NCI-H2196 treated with DMSO at 0.1 percent for 48 hours (cell line): ENCODE measurements at regions not wholly inside any gene's neighbourhood (a gene's known extent, or its start where the extent isn't known, plus 50 kb on each side); places are given as distances from the start of the nearest gene placed in this dataset.
"Not testable (repeated sequence)": the region's sequence is repeated elsewhere in the genome, so short reads cannot be mapped to it uniquely, and the experiment has no call there.

Experiments used
- DNase-seq: peaks from one replicate; lab custom pipeline; 2025; ENCODE audit not compliant: unreplicated experiment; lab: John Stamatoyannopoulos, UW

DNA sequence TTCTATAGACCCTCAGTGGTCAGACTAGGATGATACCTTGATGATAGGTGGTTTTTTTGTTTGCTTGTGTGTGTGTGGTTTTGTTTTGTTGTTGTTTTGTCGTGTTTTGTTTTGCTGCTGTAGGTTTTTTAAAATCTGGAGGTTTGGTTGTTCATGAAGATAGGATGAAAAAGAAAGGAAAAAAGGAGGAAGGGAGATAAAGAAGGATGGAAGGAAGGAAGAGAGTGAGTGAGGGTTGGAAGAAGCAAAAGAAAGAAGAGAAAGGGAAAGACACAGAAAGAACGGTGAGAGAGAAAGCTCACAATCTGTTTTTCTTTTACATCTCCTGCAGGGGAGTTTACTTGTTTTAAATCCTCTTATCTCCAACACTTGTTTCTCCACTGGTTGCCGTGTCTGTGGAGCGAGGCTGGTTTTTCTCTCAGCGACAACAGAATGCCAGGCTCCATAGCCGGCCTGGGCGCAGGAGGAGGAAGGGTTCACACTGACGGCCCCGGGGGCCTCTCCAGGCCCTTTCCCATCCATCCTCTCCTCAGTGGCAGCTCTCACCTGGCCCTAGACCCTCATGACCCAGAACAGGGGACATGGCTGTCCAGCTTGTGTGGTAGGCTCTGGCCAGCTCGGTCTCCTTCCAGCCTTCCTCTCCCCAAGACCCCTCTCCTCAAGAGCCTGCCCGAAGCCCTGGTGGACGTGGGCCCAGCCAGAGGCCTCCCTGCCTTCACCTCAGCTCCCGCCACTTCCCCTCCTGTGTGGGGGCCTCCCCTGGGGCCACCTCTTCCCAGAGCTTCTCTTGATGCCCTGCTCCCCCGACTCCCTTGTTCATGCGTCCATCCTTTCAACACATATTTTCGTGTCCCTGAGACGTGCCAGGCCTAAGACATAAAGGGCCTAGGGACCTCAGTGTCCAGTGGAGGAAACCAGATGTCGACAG is 168.4 kb downstream of the VEGFA start:
- DNase-seq, result no peak

DNA sequence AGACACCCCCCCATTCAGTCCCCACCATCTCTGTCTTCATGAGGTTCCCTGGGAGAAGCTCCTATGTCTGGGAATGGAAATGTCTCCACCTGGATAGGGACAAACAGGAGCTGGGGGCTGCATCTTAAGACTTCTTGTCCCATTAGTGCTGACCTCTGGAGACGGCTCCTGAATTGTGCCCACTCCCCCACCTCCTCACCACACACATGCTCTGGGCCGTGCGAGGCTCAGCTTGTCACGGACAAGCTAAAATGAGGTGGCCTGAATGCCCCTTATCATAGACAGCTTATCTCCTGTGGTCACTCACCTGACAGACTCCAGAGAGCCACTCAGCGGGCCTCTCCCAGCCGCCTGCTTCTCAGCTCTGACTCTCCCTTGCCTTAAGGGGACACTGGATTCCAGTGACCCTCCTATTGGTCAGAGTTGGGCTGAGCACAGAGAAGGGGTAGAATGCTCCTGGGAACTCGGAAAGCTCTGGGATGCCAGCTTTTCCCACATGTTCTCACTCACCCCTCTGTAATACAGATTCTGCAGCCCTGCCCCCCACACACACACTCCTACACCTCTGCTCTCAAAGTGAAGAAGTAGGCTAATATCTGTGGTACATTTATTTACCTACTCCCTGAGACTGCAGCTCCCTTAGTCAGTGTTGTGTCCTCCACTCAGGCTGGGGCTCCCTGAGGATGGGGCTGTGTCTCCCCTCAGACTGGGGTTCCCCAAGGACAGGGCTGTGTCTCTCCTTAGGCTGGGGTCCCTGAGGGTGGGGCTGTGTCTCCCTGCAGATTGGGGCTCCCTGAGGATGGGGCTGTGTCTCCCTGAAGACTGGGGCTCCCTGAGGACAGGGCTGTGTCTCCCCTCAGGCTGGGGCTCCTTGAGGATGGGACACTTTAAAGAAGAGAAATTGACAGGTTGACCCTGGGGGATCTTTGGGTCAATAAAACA is 167.5 kb downstream of the VEGFA start:
- DNase-seq, result no peak

DNA sequence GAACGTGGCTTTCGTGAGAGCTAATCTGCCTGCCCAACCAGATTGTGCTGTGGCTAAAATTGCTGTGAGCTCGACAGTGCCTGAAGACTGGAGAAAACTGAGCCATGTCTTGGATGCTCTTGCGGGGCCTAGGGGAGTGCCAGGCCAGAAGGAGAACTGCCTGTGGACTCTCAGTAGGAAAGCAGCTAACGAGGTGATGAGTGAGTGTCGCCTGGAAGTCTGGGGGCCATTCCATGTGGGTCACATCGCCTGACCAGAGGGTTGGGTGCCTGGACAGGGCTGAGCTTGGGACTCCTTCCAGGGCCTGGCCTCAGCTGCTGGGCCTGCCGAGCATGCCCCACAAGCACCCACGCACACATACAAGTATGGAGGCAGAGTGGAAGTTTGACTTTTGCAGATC is 166.5 kb downstream of the VEGFA start:
- no peak for DNase-seq

DNA sequence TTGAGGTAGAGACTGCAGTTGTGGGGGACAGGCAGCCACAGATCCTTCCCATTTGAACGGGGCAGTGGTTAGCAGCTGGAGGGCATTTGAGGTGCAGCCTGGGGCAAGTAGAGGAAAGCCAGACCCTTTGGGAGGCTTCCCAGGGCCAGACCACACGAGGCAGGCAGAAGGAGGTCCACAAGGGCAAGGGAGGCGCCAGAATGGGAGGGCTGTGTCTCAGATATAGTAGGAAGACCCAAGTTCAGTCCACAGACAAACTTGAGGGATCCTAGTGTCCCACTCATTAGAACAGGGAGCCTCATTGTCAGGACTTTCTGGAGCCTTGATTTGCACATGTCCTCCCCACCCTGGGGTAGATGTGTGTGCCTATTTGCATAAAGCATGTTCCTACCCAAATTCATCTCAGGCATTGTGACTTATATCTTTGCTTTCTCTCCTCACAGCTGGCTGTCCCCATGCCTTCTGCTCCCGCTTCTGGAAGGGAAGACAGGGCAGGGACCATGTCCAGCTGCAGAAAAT is 166.0 kb downstream of the VEGFA start:
- no peak for DNase-seq

DNA sequence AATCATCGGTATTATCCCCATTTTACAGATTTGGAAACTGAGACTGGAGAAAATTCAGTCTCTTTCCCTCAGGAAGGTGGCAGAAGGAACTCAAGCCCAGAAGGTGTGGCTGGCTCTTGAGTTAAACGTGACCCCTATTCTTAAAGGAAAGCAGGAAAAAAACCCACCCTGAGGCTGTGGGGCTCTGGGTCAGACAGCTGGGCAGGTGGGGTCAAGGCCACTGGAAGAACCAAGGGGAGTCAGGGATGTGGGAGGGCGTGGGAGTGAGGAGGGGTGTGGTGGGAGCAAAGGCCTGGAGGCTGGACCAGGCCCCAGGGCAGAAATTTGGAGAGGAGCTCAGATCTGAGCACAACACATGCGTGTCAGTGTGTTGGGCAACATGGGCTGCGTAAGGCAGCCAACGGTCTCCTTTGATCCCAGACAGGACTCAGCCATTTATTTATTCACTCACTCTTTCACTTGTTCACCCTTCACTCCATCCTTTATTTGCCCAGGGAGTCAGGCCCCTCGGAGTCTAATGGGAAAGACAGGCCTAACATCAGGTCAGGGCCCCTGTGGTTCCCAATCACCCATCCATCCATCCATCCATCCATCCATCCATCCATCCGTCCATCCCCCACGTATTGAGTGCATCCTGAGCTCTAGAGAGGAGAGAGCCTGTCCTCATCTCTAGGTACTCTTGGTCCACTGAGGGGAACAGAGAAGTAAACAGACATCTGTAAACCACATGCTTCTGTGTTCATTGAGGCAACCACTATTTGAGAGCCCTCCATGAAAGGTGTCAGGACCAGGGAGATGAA is 165.0 kb downstream of the VEGFA start:
- DNase-seq, result no peak

DNA sequence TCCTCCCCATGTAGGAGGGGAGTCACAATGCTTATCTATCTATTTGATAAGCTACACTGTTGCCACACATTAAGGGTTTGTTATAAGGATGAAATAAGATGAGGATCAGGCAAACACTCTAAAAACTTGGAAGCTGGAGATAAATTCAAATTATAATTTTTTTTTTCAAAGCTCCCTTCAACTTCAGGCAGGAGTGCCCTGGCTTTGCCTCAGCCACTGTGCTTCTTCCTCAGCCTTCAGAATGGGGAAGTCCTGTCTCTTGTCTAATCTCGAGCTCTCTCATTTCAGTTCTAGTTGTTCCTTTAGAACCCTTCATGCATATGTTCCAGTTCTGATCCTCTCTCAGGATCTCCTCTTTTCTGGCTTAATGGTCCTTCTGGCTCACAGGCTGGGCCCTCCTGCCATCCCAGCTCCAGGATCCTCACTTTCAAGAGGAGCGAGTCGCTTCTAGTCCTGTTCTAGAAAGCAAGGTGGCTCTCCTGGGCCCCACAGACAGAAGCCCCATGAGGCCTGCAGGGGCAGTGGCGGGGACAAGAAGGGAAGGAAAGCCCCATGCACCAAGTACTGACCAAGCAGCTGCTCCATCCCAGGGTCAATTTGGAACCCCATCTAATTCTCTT is 164.3 kb downstream of the VEGFA start:
- no peak for DNase-seq

DNA sequence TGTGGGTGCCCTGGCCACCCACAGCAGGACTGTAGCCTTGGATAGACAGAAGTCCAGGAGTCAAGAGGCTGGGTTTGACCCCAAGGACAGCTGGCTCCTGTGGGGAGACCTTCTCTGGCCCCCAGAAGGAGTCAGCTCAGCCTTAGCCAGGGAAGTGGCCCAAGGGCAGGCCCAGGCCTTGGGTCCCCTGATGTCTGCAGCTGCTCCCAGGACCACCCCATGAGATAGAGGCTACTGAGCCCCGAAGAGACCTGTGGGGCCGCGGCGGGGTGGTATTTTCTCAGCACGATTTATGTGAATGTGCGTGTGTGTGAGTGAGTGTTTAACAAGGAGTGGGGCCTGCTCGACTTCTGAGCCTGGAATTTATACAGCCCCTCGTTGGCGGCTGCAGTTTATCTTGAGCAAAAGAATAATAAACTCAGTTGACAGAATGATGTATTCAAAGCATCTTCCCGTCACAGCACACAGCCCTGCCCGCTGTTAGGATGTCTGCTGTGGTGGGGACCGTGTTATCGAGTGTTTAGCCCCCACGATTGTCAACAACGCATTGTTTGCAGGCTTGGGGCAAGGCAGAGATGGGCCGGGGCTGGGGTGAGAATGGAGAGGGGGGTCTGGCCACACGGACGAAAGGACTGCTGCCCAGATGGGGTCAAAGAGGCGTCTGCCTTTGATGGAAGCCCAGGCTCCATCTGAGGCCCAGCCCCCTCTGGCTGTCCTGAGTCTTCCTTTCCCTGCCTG is 163.3 kb downstream of the VEGFA start:
- no peak for DNase-seq

DNA sequence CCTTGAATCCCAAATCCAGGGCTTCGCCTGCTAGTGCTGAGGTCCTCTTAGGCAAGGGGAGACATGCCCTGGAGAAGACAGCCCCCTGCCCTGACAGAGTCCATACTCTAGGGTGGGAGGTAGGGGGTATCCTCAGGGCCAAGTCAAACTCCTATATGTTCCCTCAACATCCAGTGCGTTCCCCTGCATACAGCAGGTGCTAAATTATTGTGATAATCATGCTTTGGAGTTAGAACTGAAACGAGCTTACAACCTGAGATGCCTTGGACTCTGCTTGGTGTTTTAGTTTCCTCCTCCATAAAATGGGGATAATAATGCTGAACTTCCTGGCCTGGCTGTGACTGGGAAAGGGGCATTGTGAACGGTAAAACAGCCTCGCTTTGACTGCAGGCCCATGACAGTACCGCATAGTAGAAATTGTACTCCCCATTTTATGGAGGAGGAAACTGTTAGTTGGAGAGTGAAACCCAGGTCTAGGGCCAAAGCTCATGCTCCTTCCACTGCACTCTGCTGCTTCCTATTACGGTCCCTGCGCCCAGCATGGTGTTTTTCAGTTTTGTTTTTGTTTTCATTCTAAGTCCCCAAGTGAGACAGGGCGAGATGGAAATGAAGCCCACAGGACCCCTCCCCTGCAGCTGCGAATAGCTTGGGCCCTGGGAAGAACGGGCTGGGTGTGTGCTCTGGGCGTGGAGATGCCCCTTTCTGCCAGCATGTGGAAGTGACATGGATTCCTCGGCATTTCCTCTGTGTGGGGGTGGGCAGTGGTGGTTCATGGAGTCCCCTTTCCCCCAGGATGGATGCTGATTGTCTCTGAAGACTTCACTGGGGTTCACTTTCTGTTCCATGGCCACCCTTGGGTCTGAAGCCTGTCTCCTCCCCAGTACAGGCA is 162.5 kb downstream of the VEGFA start:
- no peak for DNase-seq

DNA sequence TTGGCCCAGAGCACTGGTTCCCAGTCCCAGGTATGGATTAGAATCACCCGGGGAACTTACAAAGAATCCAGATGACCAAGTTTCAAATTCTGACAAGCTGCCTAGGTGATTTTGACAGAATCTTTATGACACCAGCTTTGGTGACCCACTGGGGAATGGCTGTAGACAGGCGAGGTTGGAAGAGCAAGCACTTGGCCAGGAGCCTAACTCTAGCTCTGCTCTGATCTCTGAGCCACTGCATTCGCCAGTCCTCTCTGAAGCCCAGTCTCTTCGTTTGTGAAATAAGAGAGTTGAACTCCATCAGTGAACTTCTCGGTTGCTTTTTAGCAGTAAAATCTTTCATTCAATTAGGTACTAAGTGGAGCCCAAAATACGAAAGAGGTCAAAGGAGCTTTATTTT is 161.2 kb downstream of the VEGFA start:
- no peak for DNase-seq

DNA sequence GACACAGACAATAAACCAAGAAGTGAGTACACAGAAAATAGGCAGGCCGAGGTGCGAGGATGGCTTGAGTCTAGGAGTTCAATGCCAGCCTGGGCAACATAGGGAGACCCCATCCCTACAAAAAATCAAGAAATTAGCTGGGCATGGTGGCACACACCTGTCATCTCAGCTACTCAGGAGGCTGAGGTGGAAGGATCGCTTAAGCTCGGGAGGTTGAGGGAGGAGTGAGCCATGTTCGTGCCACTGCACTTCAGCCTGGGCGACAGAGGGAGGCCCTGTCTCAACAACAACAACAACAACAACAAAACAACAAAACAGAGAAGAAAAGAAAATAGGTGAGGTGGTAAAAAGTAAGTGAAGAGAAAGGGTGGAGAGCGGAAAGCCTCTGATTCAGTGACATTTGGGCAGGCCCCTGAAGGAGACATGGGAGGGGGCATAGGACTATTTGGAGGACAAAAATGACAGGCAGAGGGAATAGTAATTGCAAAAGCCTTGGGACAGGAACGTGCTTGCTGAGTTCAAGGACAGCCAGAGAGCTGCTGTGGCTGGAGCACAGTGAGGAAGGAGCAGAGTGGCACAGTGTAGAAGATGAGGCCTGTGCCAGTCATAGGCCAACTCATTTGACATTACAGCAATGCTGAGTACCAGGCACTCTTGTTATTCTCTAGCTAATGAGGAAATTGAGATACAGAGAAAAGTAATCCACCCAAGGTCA is 160.6 kb downstream of the VEGFA start:
- no peak for DNase-seq

DNA sequence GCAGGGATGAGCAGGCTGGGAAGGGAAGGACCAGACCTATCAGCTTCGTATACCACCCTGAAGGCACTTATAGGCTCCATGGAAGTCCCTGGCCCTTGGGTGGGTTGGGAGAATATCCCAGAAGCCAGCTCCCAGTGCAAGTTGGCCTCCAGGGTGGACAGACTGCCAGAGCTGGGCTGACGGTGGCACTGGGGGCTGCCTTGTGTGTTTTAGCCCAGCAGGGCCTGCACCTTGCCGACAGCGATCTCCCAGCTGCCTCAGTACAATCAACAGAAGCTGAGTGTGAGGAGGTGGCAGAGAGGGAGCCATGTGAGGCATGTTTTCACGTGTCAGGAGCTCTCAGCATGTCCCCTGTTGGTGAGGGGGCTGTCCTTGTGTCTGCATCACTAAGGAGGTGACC is 159.5 kb downstream of the VEGFA start:
- DNase-seq, result no peak

DNA sequence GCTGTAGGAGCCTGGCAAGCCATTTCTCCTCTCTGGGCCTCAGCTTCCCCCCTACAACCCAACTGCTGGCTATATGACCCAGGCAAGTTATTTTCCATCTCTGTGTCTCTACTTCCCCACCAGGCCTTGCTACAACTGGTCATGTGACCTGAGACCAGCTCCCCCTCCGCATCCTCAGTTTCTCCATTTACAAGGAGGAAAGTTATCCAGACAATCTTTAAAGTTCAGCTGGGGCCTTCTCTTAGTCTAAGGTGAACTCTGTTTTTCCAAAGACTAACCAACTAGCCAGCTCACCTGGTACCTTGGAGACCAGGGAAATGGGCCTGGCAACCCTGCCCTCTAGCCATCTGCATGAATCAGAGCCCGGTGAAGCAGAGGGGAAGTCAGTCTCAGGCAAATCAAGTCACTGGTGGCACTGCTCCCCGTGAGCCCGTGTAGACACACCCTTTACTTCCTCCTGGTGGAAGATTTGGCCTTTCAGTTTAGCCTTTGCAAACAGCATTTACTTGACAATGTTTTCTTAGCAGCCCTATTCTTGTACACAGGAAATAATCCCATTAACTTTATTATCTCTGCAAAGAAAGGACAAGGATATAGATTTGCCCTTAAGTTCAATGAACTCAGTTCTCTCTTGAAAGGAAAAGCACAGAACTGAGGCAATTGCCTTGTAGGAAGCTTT is 157.7 kb downstream of the VEGFA start:
- no peak for DNase-seq

DNA sequence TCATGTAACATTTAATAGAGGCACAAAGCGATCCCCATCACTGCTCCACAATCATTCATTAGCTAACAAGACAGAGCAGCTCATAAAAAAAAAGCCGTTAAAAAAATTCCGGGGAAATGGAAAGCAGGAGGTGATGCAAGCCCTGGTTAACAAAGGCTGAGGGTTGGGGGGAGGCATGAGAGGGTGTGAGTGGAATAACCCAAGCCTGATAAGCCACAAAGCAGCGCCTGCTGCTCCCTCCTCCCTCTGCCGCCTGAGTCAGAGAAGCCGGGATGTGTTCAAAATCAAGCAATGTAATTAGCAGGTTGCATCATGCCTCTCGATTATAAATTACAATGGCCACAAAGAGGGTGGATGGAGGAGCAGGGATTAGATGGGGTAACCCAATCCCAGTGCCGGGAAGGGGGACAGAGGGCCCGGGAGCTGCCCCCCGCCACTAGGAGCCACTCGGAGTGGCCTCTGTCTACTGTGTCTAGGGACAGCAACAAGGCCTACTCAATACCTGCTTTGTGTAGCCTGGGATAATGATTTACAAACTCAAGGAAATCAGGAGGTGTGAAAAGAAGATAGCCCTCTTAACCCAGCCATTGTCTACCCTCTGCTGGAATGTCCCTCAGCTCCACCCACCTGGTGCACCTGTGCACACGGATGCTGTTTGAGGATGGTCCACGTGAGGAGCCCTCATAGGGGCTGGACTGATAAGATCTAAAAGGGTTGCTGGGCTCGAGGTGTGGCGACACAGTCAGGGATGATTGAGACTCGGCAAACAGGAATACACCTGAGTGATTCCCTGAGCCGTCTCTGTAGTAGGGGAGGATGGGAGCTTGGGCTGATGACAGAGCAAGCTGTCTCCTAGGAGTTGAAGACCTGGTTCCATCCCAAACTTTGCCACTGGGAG is 156.9 kb downstream of the VEGFA start:
- no peak for DNase-seq

DNA sequence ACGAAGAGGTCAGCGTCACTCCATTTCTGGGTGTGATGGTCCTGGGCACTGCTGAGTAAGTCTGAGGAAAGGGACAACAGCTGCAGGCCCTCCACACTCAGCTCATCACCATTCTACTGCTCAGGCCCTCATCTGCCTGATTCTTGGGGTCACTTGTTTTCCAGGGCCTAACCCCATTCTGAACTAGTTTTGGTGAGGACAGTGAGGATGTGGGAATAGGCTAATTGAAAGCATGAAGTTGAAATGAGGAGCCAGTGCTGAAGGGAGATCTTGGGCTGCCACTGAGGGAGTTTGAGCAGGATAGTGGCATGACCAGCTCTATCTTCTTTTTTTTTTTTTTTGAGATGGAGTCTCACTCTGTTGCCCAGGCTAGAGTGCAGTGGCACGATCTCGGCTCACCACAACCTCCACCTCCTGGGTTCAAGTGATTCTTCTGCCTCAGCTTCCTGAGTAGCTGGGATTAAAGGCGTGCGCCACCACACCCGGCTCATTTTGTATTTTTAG is 155.7 kb downstream of the VEGFA start:
- not testable (repeated sequence) for DNase-seq

DNA sequence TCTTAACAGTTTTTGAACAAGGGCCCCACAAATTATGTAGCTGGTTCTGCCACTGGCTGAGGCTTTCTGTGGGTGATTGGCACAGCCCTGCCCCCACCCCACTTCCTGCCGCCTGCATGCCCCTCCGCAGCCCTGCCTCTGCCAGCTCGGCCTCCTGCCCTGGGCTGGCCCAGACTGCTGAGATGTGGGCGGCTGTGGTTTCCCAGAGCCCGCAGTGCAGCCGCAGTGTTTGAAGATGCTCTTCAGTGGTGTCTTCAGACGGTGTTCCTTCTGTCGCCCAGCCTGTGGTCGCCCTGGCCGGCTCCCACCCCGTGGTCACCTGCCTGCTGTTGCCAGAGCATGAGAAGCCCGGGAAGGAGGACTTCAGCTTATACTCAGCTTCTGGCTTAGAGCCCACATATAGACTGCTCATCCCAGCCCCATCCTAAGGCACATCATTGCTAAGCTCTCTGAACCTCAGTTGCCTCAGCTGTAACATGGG is 154.3 kb downstream of the VEGFA start:
- no peak for DNase-seq
